Non-pigmented ciliary epithelial cell (primary cell): ENCODE measurements at regions not wholly inside any gene's neighbourhood (a gene's known extent, or its start where the extent isn't known, plus 50 kb on each side); places are given as distances from the start of the nearest gene placed in this dataset.
A peak's percentile ranks its signal among the peaks of the same experiment; 100 is the strongest.

Experiments
- DNase-seq: peaks from one replicate; pipeline ENCODE4 v3.0.0-alpha.2; 2010; ENCODE audit warnings: low read depth

GRCh38 chr3:74507691-74508090 lies 106.8 kb downstream of the CNTN3 start:
- DNase-seq, result no peak

- DNase-seq, result no peak
Observed at GRCh38 chr3:74506246-74506645, 108.2 kb downstream of the CNTN3 start.

GRCh38 chr3:74501007-74501406 lies 113.5 kb downstream of the CNTN3 start:
- DNase-seq, result no peak

GRCh38 chr3:74500257-74500656 lies 114.2 kb downstream of the CNTN3 start:
- no peak for DNase-seq

- no peak for DNase-seq
Observed at GRCh38 chr3:74491874-74492273, 122.6 kb downstream of the CNTN3 start.

GRCh38 chr3:74489050-74489792 lies 125.2 kb downstream of the CNTN3 start:
- no peak for DNase-seq

- no peak for DNase-seq
Observed at GRCh38 chr3:74479915-74480314, 134.5 kb downstream of the CNTN3 start.

- no peak for DNase-seq
Observed at GRCh38 chr3:74470313-74470712, 144.1 kb downstream of the CNTN3 start.

GRCh38 chr3:74469713-74470112 lies 144.7 kb downstream of the CNTN3 start:
- DNase-seq, result no peak

- peak; percentile 11 for DNase-seq
Observed at GRCh38 chr3:74469151-74469550, 145.3 kb downstream of the CNTN3 start.

- DNase-seq, result no peak
Observed at GRCh38 chr3:74465715-74466410, 148.6 kb downstream of the CNTN3 start.

- DNase-seq, result no peak
Observed at GRCh38 chr3:74463515-74463914, 150.9 kb downstream of the CNTN3 start.

- DNase-seq, result no peak
Observed at GRCh38 chr3:74456166-74456565, 158.3 kb downstream of the CNTN3 start.

- DNase-seq, result no peak
Observed at GRCh38 chr3:74447221-74447620, 167.2 kb downstream of the CNTN3 start.

- DNase-seq, result no peak
Observed at GRCh38 chr3:74445541-74445940, 168.9 kb downstream of the CNTN3 start.

- DNase-seq, result no peak
Observed at GRCh38 chr3:74443102-74443501, 171.4 kb downstream of the CNTN3 start.

- DNase-seq, result no peak
Observed at GRCh38 chr3:74442683-74443082, 171.8 kb downstream of the CNTN3 start.

- no peak for DNase-seq
Observed at GRCh38 chr3:74442068-74442467, 172.4 kb downstream of the CNTN3 start.

- DNase-seq, result no peak
Observed at GRCh38 chr3:74436184-74436583, 178.3 kb downstream of the CNTN3 start.

- DNase-seq, result no peak
Observed at GRCh38 chr3:74435631-74436030, 178.8 kb downstream of the CNTN3 start.

- no peak for DNase-seq
Observed at GRCh38 chr3:74434406-74434805, 180.1 kb downstream of the CNTN3 start.

- DNase-seq, result peak; percentile 26
Observed at GRCh38 chr3:74426571-74426970, 187.9 kb downstream of the CNTN3 start.

GRCh38 chr3:74423867-74424266 lies 190.6 kb downstream of the CNTN3 start:
- DNase-seq, result no peak
